ENCODE measurements at regions not wholly inside any gene's neighbourhood (a gene's known extent, or its start where the extent isn't known, plus 50 kb on each side); places are given as distances from the start of the nearest gene placed in this dataset.
A peak's percentile ranks its signal among the peaks of the same experiment; 100 is the strongest.

- TF ChIP-seq ZNF548 (tag by site-specific recombination; IDR thresholded peaks at IDR 0.05) (no peak), ZNF19 (tag by site-specific recombination; IDR thresholded peaks at IDR 0.05; ENCODE audit: low read depth) (no peak), FEZF1 (tag by site-specific recombination; IDR thresholded peaks at IDR 0.05) (no peak), ZNF776 (tag by site-specific recombination; IDR thresholded peaks at IDR 0.05; ENCODE audit: borderline replicate concordance) (no peak), ZNF626 (tag by site-specific recombination; IDR thresholded peaks at IDR 0.05) (no peak), SP7 (tag by site-specific recombination; IDR thresholded peaks at IDR 0.05) (no peak)
- TF ChIP-seq, protein P1, sequence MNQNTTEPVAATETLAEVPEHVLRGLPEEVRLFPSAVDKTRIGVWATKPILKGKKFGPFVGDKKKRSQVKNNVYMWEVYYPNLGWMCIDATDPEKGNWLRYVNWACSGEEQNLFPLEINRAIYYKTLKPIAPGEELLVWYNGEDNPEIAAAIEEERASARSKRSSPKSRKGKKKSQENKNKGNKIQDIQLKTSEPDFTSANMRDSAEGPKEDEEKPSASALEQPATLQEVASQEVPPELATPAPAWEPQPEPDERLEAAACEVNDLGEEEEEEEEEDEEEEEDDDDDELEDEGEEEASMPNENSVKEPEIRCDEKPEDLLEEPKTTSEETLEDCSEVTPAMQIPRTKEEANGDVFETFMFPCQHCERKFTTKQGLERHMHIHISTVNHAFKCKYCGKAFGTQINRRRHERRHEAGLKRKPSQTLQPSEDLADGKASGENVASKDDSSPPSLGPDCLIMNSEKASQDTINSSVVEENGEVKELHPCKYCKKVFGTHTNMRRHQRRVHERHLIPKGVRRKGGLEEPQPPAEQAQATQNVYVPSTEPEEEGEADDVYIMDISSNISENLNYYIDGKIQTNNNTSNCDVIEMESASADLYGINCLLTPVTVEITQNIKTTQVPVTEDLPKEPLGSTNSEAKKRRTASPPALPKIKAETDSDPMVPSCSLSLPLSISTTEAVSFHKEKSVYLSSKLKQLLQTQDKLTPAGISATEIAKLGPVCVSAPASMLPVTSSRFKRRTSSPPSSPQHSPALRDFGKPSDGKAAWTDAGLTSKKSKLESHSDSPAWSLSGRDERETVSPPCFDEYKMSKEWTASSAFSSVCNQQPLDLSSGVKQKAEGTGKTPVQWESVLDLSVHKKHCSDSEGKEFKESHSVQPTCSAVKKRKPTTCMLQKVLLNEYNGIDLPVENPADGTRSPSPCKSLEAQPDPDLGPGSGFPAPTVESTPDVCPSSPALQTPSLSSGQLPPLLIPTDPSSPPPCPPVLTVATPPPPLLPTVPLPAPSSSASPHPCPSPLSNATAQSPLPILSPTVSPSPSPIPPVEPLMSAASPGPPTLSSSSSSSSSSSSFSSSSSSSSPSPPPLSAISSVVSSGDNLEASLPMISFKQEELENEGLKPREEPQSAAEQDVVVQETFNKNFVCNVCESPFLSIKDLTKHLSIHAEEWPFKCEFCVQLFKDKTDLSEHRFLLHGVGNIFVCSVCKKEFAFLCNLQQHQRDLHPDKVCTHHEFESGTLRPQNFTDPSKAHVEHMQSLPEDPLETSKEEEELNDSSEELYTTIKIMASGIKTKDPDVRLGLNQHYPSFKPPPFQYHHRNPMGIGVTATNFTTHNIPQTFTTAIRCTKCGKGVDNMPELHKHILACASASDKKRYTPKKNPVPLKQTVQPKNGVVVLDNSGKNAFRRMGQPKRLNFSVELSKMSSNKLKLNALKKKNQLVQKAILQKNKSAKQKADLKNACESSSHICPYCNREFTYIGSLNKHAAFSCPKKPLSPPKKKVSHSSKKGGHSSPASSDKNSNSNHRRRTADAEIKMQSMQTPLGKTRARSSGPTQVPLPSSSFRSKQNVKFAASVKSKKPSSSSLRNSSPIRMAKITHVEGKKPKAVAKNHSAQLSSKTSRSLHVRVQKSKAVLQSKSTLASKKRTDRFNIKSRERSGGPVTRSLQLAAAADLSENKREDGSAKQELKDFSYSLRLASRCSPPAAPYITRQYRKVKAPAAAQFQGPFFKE (tag by site-specific recombination; IDR thresholded peaks at IDR 0.05; ENCODE audit: borderline replicate concordance) = no peak
- TF ChIP-seq, protein P2, sequence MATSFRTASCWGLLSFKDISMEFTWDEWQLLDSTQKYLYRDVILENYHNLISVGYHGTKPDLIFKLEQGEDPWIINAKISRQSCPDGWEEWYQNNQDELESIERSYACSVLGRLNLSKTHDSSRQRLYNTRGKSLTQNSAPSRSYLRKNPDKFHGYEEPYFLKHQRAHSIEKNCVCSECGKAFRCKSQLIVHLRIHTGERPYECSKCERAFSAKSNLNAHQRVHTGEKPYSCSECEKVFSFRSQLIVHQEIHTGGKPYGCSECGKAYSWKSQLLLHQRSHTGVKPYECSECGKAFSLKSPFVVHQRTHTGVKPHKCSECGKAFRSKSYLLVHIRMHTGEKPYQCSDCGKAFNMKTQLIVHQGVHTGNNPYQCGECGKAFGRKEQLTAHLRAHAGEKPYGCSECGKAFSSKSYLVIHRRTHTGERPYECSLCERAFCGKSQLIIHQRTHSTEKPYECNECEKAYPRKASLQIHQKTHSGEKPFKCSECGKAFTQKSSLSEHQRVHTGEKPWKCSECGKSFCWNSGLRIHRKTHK (tag by site-specific recombination; IDR thresholded peaks at IDR 0.05) = no peak
Observed at GRCh38 chr1:199356561-199356960, 670.9 kb upstream of the NR5A2 start (continued).

DNA sequence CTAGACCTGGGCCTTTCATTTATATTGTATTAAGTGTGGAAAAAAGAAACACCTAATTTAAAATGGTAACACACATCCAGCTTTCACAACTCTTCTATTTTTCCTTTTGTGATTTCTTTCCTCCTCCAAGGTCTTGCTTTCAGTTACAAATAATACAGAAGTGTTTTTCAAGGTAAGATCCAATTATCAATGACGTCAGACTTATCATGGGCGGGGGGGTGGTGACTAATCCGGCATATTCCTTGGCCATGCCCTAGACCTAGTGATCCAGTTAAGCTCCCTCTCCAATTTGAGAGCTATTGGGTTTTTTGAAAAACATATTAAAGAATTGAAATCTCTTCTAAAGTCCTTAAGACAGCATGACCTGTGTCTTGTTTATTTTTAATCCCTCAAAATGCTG is 669.9 kb upstream of the NR5A2 start:
- H3K4me1 ChIP-seq (ENCODE audit: control insufficient read depth, insufficient read depth, low read length) = no peaks in the 10 kb centered on the region
- no peak overlapping the region for H3K27ac ChIP-seq (ENCODE audit: extremely low read depth, low read depth, low read length)
- H3K4me3 ChIP-seq (ENCODE audit: low read depth, low read length) = no peak overlapping the region
- ChIA-PET CTCF (interaction anchor here (1.2 kb wide), 1 partner anchor 114 kb away, joined by 3 read pairs; no protein-coding TSS in a partner anchor), POLR2A (interaction anchor here (0.7 kb wide), 1 partner anchor 19 kb away, joined by 7 read pairs; no protein-coding TSS in a partner anchor)
- H3K36me3 ChIP-seq (ENCODE audit: control insufficient read depth in 2 of 2, insufficient read depth in 1 of 2, low read length in 2 of 2) = no peaks in the 10 kb centered on the region
- no peaks in the 10 kb centered on the region for H3K9me3 ChIP-seq (ENCODE audit: control insufficient read depth, insufficient read depth, low read depth, low read length)
- TF ChIP-seq ZNF555 (tag by site-specific recombination; conservative IDR thresholded peaks at IDR 0.05) = no peak
- 0 out of 2 replicates have a peak, but pooled peaks have one; percentile 39 for TF ChIP-seq ZNF629 (tag by site-specific recombination; IDR thresholded peaks at IDR 0.05)
- peak; percentile 85 for TF ChIP-seq ATF2 (tag by site-specific recombination; IDR thresholded peaks at IDR 0.05; ENCODE audit: low read depth)

DNA sequence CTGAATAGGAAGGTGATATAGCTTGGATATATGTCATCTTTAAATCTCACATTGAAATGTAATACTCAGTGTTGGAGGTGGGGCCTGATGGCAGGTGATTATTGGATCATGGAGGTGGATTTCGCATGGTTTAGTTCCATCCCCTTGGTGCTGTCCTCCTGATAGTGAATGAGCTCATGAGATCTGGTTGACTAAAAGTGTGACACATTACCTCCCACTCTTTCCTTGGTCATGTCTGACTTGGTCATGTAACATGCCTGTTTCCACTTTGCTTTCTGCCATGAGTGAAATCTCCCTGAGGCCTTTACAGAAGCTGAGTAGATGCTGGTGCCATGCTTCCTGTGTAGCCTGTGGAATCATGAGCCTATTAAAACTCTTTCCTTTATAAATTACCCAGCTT is 664.5 kb upstream of the NR5A2 start:
- H3K9me3 ChIP-seq (ENCODE audit: control insufficient read depth, insufficient read depth, low read depth, low read length) = no peaks in the 10 kb centered on the region
- ChIA-PET CTCF (interaction anchor here (0.8 kb wide), 1 partner anchor 60 kb away, joined by 5 read pairs; no protein-coding TSS in a partner anchor), POLR2A (no interaction called here)
- no peak overlapping the region for H3K27ac ChIP-seq (ENCODE audit: extremely low read depth, low read depth, low read length)
- no peaks in the 10 kb centered on the region for H3K36me3 ChIP-seq (ENCODE audit: control insufficient read depth in 2 of 2, insufficient read depth in 1 of 2, low read length in 2 of 2)
- H3K4me3 ChIP-seq (ENCODE audit: low read depth, low read length) = no peak overlapping the region
- H3K4me1 ChIP-seq (ENCODE audit: control insufficient read depth, insufficient read depth, low read length) = no peaks in the 10 kb centered on the region
- TF ChIP-seq ZNF335 (tag by site-specific recombination; conservative IDR thresholded peaks at IDR 0.05) (no peak), ZFP37 (tag by site-specific recombination; IDR thresholded peaks at IDR 0.05) (no peak), ZBTB26 (tag by site-specific recombination; optimal IDR thresholded peaks at IDR 0.05) (no peak), MYNN (tag by site-specific recombination; IDR thresholded peaks at IDR 0.05; ENCODE audit: borderline replicate concordance) (no peak), ZXDB (tag by site-specific recombination; IDR thresholded peaks at IDR 0.05) (no peak)
- TF ChIP-seq, protein P3, sequence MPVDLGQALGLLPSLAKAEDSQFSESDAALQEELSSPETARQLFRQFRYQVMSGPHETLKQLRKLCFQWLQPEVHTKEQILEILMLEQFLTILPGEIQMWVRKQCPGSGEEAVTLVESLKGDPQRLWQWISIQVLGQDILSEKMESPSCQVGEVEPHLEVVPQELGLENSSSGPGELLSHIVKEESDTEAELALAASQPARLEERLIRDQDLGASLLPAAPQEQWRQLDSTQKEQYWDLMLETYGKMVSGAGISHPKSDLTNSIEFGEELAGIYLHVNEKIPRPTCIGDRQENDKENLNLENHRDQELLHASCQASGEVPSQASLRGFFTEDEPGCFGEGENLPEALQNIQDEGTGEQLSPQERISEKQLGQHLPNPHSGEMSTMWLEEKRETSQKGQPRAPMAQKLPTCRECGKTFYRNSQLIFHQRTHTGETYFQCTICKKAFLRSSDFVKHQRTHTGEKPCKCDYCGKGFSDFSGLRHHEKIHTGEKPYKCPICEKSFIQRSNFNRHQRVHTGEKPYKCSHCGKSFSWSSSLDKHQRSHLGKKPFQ (tag by site-specific recombination; IDR thresholded peaks at IDR 0.05) = no peak
- TF ChIP-seq, protein P4, sequence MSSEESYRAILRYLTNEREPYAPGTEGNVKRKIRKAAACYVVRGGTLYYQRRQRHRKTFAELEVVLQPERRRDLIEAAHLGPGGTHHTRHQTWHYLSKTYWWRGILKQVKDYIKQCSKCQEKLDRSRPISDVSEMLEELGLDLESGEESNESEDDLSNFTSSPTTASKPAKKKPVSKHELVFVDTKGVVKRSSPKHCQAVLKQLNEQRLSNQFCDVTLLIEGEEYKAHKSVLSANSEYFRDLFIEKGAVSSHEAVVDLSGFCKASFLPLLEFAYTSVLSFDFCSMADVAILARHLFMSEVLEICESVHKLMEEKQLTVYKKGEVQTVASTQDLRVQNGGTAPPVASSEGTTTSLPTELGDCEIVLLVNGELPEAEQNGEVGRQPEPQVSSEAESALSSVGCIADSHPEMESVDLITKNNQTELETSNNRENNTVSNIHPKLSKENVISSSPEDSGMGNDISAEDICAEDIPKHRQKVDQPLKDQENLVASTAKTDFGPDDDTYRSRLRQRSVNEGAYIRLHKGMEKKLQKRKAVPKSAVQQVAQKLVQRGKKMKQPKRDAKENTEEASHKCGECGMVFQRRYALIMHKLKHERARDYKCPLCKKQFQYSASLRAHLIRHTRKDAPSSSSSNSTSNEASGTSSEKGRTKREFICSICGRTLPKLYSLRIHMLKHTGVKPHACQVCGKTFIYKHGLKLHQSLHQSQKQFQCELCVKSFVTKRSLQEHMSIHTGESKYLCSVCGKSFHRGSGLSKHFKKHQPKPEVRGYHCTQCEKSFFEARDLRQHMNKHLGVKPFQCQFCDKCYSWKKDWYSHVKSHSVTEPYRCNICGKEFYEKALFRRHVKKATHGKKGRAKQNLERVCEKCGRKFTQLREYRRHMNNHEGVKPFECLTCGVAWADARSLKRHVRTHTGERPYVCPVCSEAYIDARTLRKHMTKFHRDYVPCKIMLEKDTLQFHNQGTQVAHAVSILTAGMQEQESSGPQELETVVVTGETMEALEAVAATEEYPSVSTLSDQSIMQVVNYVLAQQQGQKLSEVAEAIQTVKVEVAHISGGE (tag by site-specific recombination; conservative IDR thresholded peaks at IDR 0.05; ENCODE audit: low read depth) = no peak

All from HEK293 (cell line).